GM19025 (cell line): ENCODE measurements at regions not wholly inside any gene's neighbourhood (a gene's known extent, or its start where the extent isn't known, plus 50 kb on each side); places are given as distances from the start of the nearest gene placed in this dataset.
"Not testable (repeated sequence)": the region's sequence is repeated elsewhere in the genome, so short reads cannot be mapped to it uniquely, and the experiment has no call there.

Experiments
- ATAC-seq: cut with Tn5 transposase; IDR thresholded peaks from one replicate; pipeline ENCODE4 v1.9.1; 2021; ENCODE audit warnings: mild to moderate bottlenecking, low read depth, moderate library complexity; ENCODE audit not compliant: unreplicated experiment

GRCh38 chr5:23451156-23451555 lies 56.3 kb upstream of the PRDM9 start:
- no peak for ATAC-seq

- no peak for ATAC-seq
Observed at GRCh38 chr5:23450187-23450586, 57.2 kb upstream of the PRDM9 start.

GRCh38 chr5:23448627-23449026 lies 58.8 kb upstream of the PRDM9 start:
- ATAC-seq: no peak

- ATAC-seq: no peak
Observed at GRCh38 chr5:23446424-23446823, 61.0 kb upstream of the PRDM9 start.

GRCh38 chr5:23445573-23445972 lies 61.8 kb upstream of the PRDM9 start:
- ATAC-seq: no peak

GRCh38 chr5:23440703-23441102 lies 66.7 kb upstream of the PRDM9 start:
- no peak for ATAC-seq

GRCh38 chr5:23437011-23437410 lies 70.4 kb upstream of the PRDM9 start:
- no peak for ATAC-seq

- ATAC-seq: no peak
Observed at GRCh38 chr5:23433534-23434315, 73.7 kb upstream of the PRDM9 start.

- no peak for ATAC-seq
Observed at GRCh38 chr5:23428705-23429104, 78.7 kb upstream of the PRDM9 start.

- ATAC-seq: not testable (repeated sequence)
Observed at GRCh38 chr5:23420214-23420613, 87.2 kb upstream of the PRDM9 start.

GRCh38 chr5:23419115-23419514 lies 88.3 kb upstream of the PRDM9 start:
- ATAC-seq: no peak

GRCh38 chr5:23412515-23412914 lies 94.9 kb upstream of the PRDM9 start:
- ATAC-seq: no peak

GRCh38 chr5:23411994-23412393 lies 95.4 kb upstream of the PRDM9 start:
- ATAC-seq: no peak

- no peak for ATAC-seq
Observed at GRCh38 chr5:23411200-23411599, 96.2 kb upstream of the PRDM9 start.

GRCh38 chr5:23410775-23411174 lies 96.6 kb upstream of the PRDM9 start:
- not testable (repeated sequence) for ATAC-seq

GRCh38 chr5:23405316-23406068 lies 101.9 kb upstream of the PRDM9 start:
- ATAC-seq: no peak

- ATAC-seq: no peak
Observed at GRCh38 chr5:23402585-23402984, 104.8 kb upstream of the PRDM9 start.

- ATAC-seq: no peak
Observed at GRCh38 chr5:23400951-23401350, 106.5 kb upstream of the PRDM9 start.

GRCh38 chr5:23396346-23396745 lies 111.1 kb upstream of the PRDM9 start:
- no peak for ATAC-seq

GRCh38 chr5:23389291-23390101 lies 117.9 kb upstream of the PRDM9 start:
- ATAC-seq: no peak

- ATAC-seq: no peak
Observed at GRCh38 chr5:23385036-23385435, 122.4 kb upstream of the PRDM9 start.
